ENCODE measurements at regions not wholly inside any gene's neighbourhood (a gene's known extent, or its start where the extent isn't known, plus 50 kb on each side); places are given as distances from the start of the nearest gene placed in this dataset.
"Not testable (repeated sequence)": the region's sequence is repeated elsewhere in the genome, so short reads cannot be mapped to it uniquely, and the experiment has no call there.

- no peak for DNase-seq (ENCODE audit: low spot score)
These were observed 133.4 kb downstream of the SLC25A46 start for GRCh38 chr5:110872200-110872599.

GRCh38 chr5:110872963-110873362, 134.2 kb downstream of the SLC25A46 start:
- no peak for DNase-seq (ENCODE audit: low spot score)

GRCh38 chr5:110873773-110874437, 135.1 kb downstream of the SLC25A46 start:
- no peak for DNase-seq (ENCODE audit: low spot score)

GRCh38 chr5:110875115-110875514, 136.3 kb downstream of the SLC25A46 start:
- DNase-seq (ENCODE audit: low spot score) = not testable (repeated sequence)

GRCh38 chr5:110878115-110878514, 139.3 kb downstream of the SLC25A46 start:
- DNase-seq (ENCODE audit: low spot score) = no peak

GRCh38 chr5:110879675-110880074, 140.9 kb downstream of the SLC25A46 start:
- DNase-seq (ENCODE audit: low spot score) = no peak

GRCh38 chr5:110880413-110880812, 141.6 kb downstream of the SLC25A46 start:
- peak; percentile 25 for DNase-seq (ENCODE audit: low spot score)

GRCh38 chr5:110884005-110884404, 145.2 kb downstream of the SLC25A46 start:
- no peak for DNase-seq (ENCODE audit: low spot score)

GRCh38 chr5:110887170-110887569, 148.4 kb downstream of the SLC25A46 start:
- not testable (repeated sequence) for DNase-seq (ENCODE audit: low spot score)

GRCh38 chr5:110893854-110894483, 155.2 kb downstream of the SLC25A46 start:
- not testable (repeated sequence) for DNase-seq (ENCODE audit: low spot score)

- DNase-seq (ENCODE audit: low spot score) = no peak
These were observed 156.0 kb downstream of the SLC25A46 start for GRCh38 chr5:110894805-110895204.

- DNase-seq (ENCODE audit: low spot score) = no peak
These were observed 158.1 kb downstream of the SLC25A46 start for GRCh38 chr5:110896901-110897300.

- DNase-seq (ENCODE audit: low spot score) = no peak
These were observed 161.0 kb downstream of the SLC25A46 start for GRCh38 chr5:110899566-110900412.

GRCh38 chr5:110900829-110901228, 162.0 kb downstream of the SLC25A46 start:
- no peak for DNase-seq (ENCODE audit: low spot score)

GRCh38 chr5:110903966-110904365, 165.2 kb downstream of the SLC25A46 start:
- no peak for DNase-seq (ENCODE audit: low spot score)

GRCh38 chr5:110908848-110909247, 162.7 kb upstream of the TSLP start:
- no peak for DNase-seq (ENCODE audit: low spot score)

- no peak for DNase-seq (ENCODE audit: low spot score)
These were observed 162.1 kb upstream of the TSLP start for GRCh38 chr5:110909415-110909814.

- DNase-seq (ENCODE audit: low spot score) = no peak
These were observed 161.6 kb upstream of the TSLP start for GRCh38 chr5:110909950-110910349.

GRCh38 chr5:110913221-110913620, 158.3 kb upstream of the TSLP start:
- no peak for DNase-seq (ENCODE audit: low spot score)

- DNase-seq (ENCODE audit: low spot score) = no peak
These were observed 155.0 kb upstream of the TSLP start for GRCh38 chr5:110916381-110917049.

- no peak for DNase-seq (ENCODE audit: low spot score)
These were observed 154.2 kb upstream of the TSLP start for GRCh38 chr5:110917161-110917875.

- DNase-seq (ENCODE audit: low spot score) = no peak
These were observed 152.8 kb upstream of the TSLP start for GRCh38 chr5:110918683-110919082.

Measured in LoVo (cell line).